ENCODE measurements at regions not wholly inside any gene's neighbourhood (a gene's known extent, or its start where the extent isn't known, plus 50 kb on each side); places are given as distances from the start of the nearest gene placed in this dataset.

- TF ChIP-seq POLR2A (IDR thresholded peaks at IDR 0.05) (no peak), POLR2AphosphoS5 (IDR thresholded peaks at IDR 0.05) (no peak)
Measured at GRCh38 chr13:58406545-58406944, 775.0 kb downstream of the PCDH17 start.

Data from gastroesophageal sphincter (tissue), 2 donors.